ENCODE measurements at regions not wholly inside any gene's neighbourhood (a gene's known extent, or its start where the extent isn't known, plus 50 kb on each side); places are given as distances from the start of the nearest gene placed in this dataset.
"Not testable (repeated sequence)": the region's sequence is repeated elsewhere in the genome, so short reads cannot be mapped to it uniquely, and the experiment has no call there.

DNA sequence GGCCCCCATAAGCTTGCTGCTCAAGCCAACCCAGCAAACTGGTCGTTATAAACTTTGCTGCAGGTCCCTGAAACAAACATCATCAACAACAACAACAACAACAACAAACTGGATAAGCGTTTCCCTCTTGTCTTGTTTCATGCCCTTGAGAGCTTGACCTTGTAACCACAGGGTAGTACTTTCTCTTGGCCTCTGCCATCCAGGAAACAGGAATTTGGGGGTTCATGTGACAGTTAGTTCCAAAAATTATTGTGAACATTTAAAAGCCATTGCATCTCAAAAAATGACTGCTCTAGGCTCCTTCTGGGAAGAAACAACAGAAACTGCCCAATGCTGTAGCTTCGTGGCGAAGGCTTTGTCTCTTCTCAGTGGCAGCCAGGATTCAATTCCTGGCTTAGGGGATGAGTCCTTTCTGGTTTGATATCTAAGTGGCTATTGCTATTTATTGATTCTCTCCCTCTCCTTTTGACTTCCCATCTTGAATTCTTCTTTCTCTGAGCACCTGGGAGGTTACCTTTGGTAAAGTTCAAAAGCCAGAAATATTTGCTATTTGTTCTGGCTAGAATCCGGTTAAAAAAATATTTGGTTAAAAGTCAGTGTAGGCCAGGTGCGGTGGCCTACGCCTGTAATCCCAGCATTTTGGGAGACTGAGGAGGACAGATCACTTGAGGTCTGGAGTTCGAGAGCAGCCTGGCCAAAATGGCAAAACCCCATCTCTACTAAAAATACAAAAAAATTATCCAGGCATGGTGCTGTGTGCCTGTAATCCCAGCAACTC, 52.0 kb upstream of the CPM start:
- DNase-seq (ENCODE audit: low read depth): no peak

- DNase-seq (ENCODE audit: low read depth): not testable (repeated sequence)
Measured at GRCh38 chr12:68997526-68997925, 64.6 kb upstream of the CPM start.

DNA sequence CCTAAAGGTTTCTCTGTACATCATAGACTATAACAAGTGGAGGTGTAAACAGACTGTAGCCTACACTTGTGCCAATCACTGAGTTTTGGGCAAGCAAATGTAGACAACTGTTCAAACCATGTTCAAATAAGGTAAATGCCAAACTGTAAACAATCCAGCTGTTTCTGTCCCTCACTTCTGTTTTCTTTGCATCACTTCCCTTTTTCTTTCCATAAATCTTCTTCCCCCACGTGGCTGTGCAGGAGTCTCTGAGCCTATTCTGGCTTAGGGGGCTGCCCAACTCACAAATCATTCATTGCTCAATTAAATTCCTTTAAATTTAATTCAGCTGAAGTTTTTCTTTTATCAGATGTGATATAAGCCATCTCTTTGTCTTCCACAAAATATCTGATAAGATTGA, 65.1 kb upstream of the CPM start:
- no peak for DNase-seq (ENCODE audit: low read depth)

- no peak for DNase-seq (ENCODE audit: low read depth)
Measured at GRCh38 chr12:69000074-69000473, 67.1 kb upstream of the CPM start.

DNA sequence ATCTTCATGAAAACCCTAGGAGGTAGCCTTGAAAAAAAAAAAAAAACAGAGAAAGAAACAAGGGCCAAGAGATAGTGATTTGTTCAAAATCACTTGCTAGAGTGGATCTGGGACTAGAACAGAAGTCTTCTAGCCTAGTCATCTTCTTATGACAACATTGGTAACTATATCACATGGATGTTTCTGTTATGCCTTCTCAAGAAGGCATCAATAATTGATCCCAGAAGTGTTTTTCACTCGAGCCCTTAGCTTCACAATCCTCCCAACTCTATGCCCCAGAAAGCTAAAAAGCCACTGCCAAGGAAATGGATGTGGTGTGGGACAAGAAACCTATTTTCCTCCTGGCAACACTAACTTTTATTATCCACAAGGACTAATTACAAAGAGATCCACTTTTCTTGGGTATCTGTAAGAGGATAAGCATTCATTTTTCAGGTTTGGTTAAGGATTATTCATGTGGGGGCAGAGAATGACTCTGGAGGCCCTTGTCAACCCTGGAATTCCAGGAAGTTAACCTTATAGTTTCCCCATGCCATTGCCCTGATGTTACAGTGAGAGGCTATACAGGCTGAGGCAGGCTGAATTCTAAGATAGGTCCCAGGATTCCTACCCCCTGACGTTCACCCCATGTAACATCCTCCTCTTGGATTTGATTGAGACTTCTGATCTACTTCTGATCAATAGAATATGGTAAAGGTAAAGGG, 67.7 kb upstream of the CPM start:
- DNase-seq (ENCODE audit: low read depth): no peak

- no peak for DNase-seq (ENCODE audit: low read depth)
Measured at GRCh38 chr12:69001251-69001650, 68.3 kb upstream of the CPM start.

DNA sequence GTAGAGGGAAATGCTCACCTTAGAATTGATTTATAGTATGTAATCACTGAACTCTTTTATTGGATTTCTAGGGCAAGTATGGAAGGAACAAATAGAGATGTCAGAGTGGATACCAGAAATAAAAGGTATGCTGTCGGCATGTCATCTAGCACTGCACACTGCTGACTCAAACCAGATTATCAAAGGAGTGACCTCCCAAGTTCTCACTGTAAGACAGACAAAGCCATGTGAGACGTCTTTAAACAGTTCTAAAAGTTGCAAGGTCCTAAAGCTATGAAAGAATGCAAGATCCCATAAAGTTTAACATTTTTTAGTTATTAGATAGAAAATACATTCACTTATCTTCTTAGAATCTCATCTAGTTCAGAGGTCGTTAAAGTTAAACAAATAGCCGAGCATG, 70.0 kb upstream of the CPM start:
- DNase-seq (ENCODE audit: low read depth): no peak

GRCh38 chr12:69003991-69004390, 71.0 kb upstream of the CPM start:
- DNase-seq (ENCODE audit: low read depth): no peak

GRCh38 chr12:69007101-69007854, 74.3 kb upstream of the CPM start:
- no peak for DNase-seq (ENCODE audit: low read depth)

DNA sequence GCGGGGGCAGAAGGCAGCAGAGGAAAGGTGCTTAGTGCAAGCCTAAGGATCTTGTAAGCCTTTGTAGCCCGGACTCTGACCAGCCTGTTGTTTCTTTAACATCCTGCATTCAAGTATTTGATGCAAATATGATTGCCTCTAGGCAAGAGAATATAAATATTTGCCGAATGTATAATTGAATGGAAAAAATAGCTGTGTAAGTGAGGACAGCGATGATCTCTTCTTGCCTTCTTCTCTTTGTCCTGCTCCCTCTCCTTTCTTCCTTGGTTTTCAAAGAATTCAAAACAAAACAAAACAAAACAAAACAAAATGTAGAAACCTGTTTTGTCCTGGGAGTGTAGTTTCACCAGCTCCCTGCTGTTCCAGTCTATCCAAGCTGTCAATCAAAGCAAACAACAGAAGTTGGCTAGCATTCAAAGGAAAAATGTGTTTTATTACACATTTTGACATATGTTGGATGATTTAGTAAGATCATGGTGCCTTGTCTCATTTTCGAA, 74.9 kb upstream of the CPM start:
- DNase-seq (ENCODE audit: low read depth): no peak

DNA sequence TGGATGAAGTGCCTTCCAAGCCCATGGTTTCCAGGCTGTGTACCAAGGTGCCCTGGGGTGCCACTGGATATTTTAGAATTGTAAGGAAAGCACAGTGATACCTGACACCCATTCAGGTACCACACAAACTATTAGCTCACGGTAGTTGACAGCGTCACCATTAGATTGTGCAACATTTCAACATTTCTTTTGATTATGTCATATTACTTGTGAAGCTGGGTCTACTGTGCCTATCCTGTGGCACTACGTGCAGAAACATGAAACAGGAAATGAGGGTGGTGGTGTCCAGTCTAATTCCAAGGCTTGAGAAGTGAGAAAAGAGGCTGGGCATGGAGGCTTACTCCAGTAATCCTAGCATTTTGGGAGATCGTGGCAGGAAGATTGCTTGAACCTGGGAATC, 75.5 kb upstream of the CPM start:
- DNase-seq (ENCODE audit: low read depth): no peak

DNA sequence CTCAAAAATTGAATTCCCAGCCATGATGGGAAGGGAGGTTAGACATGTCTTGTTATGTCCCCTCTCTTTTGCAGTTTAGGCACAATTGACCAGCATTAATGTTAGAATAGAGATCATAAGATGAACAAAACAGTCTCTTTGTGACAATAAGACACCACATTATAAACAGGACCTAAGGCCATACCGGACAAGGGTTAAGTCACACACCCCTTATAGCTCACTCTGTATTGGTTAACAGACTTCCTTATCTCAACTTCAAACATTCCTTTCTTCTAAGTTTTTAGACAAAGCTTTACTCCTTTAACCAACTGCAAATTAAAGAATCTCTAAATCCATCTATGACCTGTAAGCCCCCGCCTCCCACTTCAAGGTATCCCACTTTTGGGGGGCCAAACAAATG, 81.1 kb upstream of the CPM start:
- no peak for DNase-seq (ENCODE audit: low read depth)

DNA sequence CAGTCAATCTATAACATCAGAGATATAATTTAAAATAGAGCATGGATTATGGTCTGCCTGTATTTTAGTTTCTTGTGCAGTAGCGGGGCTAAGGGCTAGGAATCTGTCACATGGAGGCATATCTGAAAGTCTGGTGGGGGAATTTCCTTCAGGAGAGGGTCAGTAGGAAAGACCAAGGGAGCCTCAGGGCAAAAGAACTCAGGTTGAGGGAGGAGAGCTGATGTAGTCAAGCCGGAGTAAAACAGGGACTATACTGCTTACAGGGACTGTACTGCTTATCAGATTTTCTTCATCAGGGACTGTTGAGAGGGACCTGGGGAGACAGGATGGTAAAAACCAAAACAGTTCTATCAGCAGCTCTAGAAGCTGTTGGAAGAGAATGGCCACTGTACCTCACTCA, 82.0 kb upstream of the CPM start:
- DNase-seq (ENCODE audit: low read depth): no peak

DNA sequence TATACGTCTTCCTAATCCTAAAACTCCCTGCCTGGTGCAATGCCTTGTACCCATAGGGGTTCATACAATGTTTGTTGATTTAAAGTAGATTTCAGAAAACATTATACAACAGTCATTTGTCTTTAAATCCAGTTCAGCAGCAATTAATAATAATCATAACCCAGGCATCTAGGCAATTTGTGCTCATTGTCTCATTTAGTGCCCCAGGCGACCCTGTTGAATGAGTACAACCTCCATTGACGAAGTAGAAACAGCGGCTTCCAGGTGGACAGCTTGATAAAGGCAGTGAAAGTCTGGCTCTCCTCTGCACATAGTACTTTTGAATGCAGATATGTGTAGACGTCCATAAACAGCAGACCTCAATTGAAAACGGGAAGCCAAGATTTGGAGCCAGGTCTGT, 82.9 kb upstream of the CPM start:
- no peak for DNase-seq (ENCODE audit: low read depth)

DNA sequence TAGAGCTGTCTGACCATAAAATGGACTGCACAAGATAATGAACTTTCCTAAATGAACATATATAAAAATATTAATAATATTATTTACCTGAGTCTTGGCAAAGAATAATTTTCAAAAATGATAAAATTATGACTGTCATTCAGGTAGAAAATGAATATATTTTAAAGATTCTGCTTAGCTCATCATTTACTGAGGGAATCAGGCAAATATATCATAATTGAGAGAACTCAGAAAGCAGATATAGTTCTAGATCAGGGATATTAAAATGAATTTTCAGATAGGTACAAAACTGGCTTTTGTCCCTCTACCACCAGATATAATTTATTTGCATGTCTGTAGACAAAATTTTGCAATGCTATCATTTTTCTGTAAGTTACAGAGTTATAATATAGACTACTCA, 86.1 kb upstream of the CPM start:
- DNase-seq (ENCODE audit: low read depth): no peak

- DNase-seq (ENCODE audit: low read depth): no peak
Measured at GRCh38 chr12:69019910-69020309, 86.9 kb upstream of the CPM start.

DNA sequence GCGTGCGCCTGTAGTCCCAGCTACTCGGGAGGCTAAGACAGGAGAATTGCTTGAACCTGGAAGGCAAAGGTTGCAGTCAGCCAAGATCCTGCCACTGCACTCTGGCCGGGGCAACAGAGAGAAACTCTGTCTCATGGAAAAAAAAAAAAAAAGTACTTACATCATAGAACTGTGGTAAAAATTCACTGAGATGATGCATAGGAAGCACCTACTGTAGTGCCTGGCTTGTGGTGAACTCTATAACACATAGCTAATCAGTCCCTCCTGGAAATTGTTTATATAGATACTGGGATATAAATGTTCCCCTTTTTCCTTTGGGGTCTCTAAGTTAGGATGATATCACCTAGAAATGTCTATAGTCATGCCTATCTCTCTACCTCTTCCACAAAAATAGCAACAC, 89.7 kb upstream of the CPM start:
- no peak for DNase-seq (ENCODE audit: low read depth)

GRCh38 chr12:69023840-69024239, 90.9 kb upstream of the CPM start:
- no peak for DNase-seq (ENCODE audit: low read depth)

GRCh38 chr12:69024413-69024812, 91.4 kb upstream of the CPM start:
- DNase-seq (ENCODE audit: low read depth): no peak

- no peak for DNase-seq (ENCODE audit: low read depth)
Measured at GRCh38 chr12:69024907-69025306, 91.9 kb upstream of the CPM start.

DNA sequence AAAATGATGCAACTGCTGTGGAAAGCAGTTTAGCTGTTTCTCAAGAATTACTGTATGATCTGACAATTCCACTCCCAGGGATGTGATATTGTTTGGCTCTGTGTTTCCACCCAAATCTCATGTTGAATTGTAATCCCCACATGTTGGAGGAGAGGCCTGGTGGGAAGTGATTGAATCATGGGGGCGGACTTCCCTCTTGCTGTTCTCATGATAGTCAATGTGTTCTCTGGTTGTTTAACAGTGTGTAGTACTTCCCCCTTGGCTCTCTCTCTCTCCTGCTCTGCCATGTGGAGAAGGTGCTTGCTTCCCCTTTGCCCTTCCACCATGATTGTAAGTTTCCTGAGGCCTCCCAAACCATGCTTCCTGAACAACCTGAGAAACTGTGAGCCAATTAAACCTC, 93.4 kb upstream of the CPM start:
- DNase-seq (ENCODE audit: low read depth): no peak

DNA sequence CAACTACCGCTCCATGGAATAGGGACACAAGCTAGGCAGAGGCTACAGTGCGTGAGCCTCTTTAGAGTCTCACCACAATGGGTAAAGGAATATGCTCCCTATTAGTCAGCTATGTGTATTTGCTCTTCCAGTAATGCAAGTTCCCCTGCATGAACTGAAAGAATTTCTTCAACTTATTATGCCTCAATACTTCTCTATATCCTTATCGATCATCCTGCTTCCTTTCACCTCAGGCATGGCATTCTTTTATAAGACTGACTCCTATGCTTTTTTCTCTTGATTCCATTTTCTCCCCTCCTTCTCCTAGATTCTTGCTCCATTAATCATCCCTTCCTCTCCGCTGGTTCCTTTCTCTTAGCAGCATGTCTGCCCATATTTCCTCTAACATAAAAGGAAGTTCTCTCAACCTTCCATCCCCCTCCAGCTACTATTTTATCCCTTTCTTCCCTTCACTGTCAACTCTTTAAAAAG, 94.5 kb upstream of the CPM start:
- DNase-seq (ENCODE audit: low read depth): no peak
